GM19468 (cell line): ENCODE measurements at regions not wholly inside any gene's neighbourhood (a gene's known extent, or its start where the extent isn't known, plus 50 kb on each side); places are given as distances from the start of the nearest gene placed in this dataset.

ENCODE experiments used
- ATAC-seq: cut with Tn5 transposase; IDR thresholded peaks from one replicate; pipeline ENCODE4 v1.9.1; 2021; ENCODE audit warnings: mild to moderate bottlenecking, moderate library complexity, moderate number of reproducible peaks; ENCODE audit not compliant: unreplicated experiment; ENCODE audit errors: extremely low read depth

DNA sequence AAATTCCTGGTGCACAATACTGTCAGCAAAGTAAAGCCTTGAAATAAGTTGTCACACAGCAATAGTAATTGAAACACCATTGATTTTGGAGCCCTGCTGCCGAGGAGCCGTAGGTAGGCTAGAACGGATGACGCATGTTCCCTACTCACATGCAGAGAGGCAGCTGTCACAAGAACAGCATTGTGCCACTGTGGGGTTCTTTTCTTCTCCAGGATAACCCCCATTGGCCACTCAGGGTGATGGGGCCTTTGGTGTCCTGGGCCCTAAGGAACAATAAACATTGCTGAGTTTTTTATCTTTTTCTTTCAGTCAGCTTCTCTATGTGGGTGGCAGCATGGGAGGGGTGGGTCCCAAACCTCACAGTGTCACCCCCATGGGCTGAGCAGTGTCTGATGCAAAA, 542.3 kb downstream of the BCOR start:
- no peak for ATAC-seq

DNA sequence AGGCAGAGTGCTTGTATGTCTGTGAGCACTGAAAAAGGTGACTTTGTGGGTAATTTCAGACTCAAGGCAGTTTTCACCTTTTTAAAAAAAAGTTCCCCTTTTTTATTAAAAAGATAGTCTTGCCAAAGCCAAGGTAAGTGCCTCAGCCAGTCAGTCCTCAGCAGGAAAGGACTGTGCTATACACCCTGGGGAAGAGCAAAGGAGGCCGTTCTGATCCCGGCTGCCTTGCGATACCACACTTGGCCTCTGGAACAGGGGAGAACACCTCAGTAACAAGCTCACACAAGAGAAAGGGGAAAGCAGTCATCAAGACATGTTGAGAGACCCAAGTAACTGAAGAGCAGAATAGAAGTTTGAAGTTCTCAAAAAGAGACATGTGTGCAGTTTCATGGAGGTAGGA, 541.7 kb downstream of the BCOR start:
- no peak for ATAC-seq

DNA sequence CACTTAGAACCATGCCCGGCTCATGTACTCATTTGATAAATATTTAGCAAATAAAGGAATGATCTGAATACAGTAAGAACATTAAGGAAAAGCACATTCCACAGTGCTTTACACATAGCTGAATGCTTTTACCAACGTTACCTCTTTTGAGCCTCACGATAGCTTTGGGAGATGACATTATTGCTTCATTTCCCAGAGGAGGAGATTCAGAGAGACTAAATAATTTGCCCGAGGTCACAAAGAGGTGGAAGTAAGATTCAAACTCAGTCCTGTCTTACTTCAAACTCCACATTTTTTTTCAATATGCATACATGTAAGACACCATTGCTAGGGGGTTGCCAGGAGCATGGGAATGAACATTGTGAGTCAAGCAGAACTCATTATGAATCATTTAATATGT, 538.5 kb downstream of the BCOR start:
- ATAC-seq: no peak

DNA sequence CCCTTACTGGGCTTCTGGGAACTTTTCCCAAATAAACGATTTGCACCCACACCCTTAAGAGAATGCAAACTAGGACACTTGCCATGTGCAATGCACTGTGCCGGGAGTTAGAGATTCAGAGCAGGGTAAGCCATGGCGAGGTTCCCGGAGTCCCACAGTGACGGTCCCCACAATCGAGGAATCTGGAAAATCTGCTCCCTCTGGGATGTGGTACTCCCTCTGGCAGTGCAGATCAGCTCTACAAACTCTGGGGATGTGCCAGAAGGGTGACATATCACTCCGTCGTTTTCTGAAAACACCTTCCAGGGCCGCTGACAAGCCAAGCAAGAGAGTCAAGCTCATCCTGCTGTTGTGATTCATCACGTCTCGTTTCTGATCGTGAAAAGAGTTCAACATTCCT, 537.5 kb downstream of the BCOR start:
- no peak for ATAC-seq

DNA sequence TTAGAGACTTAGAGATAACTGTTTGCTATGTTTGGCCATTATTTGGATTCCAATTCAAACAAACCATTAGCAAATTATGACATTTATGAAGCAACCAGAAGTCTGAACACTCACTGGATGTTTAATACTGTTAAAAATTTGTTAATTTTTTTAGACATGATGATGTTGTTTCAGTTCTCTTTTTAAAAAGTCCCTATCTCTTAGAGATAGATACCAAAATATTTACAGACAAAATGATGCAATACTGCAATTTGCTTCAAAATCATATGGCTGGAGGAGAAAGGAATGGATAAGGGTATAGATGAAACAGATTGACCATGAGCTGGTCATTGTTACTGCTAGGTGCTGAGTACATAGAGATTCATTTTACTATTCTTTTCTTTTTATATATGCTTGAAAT, 534.6 kb downstream of the BCOR start:
- no peak for ATAC-seq

DNA sequence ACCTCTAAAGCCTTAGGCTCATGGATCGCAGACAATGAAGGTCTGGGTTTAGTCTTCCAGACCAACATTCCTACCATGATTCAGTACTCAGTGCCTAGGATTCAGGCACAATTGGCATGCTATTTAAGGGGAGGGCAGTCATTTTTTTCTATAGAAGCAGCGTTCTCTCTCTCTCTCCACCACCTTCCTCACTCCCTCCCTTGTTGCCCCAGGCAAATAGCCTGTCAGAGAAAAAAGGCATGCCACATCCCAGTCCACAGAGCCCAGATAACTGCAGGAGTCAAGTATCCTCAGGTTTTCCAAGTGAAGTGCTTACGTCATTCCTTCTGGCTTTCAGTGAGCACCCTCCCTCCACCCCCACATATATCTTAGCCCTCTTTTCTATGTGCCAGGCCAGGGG, 533.0 kb downstream of the BCOR start:
- no peak for ATAC-seq

DNA sequence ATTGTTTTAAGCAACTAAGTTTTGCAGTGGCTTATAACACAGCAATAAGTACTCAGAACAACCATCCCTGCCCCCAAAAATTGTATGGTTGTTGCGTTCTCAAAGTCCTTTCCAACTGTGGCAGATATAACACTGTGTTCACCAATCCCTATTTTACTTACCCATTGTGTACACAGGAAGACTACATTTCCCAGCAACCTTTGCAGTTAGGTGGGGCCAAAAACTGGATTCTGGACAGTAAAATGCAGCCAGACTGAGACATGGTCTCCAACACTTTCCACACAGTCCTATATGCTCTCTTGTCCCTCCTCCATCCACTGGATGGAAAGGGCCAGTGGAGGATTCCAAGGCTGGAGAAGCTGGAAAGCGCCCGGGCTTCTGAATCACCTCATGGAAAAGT, 523.6 kb downstream of the BCOR start:
- ATAC-seq: no peak

DNA sequence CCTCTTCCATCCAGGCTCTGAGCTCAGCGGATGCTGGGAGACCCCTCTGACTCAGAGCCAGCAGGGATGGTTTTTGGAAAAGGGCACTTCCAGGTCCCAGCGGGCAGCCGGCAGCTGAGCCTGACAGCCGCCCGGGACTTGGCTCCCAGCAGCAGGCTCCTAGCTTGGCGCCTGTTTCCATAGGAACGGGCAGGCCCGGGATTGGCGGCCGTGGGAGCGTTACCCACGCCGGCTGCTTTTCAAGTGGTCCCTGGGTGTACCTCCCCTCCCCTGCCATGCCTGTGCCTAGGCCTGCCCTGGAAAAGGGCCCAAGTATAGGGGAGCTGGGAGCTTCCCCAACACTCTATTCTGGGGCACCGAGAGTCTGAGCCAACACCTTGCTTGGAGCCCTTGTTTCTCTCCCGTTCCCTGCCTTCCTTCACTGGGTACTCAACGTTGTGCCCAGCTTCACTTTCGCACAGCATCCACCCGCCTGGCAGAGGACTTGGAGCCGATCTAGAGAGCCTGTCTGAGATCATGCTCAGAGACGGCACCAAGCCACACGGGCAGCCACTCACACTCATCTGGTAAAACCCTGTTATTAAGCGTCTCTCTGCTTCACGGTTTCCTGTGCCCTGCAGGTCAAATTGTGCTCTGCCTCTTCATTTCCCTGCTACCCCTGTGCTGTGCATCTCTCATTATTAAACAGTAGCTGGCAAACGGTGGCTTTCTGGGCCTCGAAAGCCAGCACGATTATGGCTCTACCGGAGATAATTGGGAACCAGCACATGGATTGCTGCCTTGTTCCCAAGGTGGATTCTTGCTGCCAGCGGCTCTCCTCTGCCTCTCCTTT, 521.5 kb downstream of the BCOR start:
- ATAC-seq: no peak

DNA sequence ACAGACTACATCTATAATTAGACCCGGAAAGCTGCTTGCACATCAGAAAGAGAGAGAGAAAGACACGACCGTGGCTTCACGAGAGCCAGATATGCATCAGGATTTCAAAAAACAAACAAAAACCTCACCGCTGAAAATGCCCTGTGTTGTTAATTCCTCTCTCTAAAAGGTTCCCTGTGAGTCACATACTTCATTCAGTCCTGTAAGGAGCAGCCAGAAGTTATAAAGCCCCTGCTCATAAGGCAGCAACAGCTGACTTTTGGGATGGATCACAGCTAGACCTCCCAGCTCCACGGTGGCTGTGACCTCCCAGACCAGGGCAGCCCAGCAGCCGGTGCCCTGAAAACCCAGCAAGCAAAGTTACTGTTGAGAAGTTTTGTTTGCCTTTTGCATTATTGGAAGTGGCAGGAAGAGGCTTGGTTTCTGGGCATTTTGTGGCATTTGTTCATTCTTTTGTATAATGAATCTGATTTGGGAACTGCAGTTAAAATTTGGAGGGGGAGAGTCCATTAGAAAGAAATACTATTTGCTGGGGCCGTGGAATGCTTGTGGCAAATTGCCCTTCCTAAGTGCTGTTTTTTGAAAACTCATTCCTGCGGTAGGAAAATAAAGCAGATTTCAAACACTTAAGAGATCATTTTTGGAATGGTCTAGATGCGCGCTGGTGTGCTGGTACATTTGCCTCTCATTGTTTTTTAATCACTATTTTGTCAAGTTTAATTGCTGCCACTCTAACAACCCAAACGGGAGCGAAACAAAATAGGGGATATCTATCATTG, 520.4 kb downstream of the BCOR start:
- no peak for ATAC-seq

DNA sequence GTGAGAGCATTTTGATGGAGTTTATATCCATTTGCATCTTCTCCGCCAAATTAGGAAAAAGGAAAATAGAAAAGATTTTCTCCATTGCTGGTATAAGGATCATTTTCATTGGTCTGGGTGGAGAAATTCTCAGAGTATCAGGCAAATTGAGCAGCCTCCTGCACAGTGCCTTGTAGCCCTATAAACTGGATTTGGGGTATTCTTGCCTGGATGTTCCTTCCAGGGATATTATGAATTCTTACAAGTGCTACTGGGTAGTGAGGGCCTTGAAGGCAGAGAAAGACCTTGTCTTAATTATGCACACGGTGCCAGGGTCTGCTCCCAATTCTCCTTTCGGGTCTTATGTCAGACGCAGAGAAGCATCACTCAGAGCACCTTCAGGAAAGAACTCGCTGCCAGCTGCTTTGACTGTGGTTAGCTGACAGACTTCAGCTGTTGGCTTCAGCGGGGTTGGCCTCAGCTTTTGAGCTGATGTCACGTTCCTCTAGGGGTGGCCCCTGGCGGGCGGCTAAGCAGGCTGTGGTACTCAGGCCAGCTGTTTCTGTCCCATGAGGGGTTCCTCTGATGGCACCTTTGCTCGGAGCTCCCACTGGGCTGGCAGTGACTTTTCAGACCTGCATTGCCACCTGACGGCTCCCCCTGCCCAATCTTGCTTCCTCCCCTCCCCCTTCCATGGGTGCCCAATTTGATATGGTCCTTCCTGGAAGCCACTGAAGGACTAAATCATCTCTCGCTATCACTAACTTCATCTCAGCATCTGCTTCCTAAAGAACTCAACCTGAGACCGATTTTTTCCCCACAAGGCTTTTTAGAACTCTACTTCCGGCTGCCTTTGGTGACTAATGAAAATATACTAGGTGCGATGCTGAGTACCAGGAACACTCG, 519.5 kb downstream of the BCOR start:
- ATAC-seq: peak; percentile 90

DNA sequence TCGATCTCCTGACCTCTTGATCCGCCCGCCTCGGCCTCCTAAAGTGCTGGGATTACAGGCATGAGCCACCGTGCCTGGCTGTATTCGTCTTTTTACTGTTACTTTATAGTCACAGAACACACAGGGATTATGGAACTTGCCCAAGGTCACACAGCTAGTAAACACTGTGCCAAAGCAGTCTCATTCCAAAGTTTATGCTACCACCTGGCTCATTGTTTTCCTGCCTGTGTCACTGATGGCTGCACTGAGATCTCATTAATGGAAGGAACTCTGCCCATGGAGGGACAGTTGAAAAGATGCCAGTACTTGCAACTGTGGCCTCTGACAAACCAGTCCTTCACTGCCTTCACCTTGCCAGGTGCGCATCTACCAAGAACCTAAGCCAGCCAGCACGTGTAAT, 517.7 kb downstream of the BCOR start:
- no peak for ATAC-seq

DNA sequence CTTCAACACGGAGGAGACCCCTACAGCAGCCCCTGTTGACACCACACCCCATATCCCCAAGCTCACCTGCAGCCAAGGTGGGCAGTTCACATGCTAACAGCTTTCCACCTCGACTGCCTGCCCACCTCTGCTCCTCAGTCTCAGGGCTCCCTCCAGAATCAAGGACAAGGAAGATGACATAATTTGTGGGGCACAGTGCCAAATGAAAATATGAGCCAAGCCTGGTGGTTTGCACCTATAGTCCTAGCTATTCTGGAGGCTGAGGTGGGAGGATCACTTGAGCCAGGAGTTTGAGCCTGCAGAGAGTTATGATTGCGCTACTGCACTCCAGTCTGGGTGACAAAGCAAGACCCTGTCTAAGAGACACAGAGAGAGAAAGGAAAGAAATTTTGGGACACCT, 516.3 kb downstream of the BCOR start:
- ATAC-seq: no peak

DNA sequence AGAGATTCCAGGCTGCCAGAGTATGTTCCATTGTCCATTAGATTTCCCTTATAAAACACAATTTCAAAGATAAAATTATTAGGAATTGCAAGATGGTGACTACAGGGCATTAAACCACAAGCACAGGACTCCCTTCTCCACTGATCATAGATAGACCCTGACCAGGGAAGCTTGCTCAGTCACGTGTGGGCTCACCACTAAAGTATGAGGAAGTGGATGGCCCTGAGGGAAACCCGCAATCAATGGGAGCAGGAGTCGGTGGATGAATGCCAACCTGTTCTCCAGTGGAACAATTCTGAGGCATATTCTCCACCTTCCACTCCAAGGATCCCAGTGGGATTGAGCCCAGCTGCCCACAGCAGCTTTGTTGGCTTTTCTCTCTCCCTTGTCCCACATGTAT, 515.7 kb downstream of the BCOR start:
- ATAC-seq: no peak

DNA sequence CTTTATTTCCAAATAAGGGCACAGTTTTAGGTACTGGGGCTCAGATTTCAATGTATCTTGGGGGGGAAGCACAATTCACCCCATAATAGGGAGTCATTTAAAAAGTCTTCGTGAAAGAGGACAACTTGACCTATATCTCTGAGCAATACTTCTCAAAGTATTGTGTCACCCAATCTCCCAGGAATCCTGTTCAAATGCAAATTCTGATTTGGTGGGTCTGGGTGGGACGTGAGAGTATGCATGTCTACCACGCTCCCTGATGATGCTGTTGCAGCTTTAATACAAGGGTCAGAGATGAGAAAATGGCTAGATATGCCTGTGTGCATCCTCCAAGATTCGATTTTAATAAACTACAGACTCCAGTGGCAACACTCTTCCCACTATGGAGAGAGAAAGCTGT, 514.8 kb downstream of the BCOR start:
- ATAC-seq: no peak

DNA sequence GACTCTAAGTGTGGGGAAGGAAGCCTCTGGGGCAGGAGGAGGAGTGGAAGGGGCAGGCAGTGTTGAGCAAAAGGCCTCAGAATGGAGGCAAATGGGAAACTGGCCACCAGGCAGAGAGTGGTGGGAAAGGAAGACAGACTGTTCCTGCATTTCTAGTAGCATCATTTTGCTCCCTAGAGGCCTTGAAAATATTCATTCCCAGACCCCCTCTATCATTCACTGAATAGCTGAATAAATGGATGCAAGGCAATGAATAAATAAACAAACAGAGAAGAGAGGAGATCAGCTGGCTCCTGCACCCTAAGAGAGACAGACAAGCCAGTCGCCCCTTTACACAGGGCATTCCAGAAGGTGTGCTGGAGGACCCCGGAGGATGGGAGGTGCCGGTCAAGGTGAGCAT, 511.9 kb downstream of the BCOR start:
- no peak for ATAC-seq

DNA sequence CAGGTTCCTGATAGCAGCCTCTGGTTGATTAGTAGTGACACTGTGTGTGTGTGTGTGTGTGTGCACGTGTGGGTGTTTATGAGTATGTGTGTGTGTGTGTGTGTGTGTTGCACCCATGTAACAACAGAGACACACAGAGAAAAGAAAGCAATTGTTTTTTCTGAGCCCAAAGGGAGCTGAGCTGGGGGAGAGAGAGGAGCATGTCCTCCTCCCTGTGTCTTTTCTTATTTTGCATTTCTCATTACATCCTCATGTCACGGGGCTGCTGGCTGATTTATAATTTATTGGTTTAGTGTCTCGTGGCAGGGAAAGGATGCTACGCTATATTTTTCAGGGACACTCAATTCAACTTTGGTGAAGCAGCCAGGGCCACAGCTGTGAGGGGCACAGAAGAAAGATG, 511.4 kb downstream of the BCOR start:
- no peak for ATAC-seq

DNA sequence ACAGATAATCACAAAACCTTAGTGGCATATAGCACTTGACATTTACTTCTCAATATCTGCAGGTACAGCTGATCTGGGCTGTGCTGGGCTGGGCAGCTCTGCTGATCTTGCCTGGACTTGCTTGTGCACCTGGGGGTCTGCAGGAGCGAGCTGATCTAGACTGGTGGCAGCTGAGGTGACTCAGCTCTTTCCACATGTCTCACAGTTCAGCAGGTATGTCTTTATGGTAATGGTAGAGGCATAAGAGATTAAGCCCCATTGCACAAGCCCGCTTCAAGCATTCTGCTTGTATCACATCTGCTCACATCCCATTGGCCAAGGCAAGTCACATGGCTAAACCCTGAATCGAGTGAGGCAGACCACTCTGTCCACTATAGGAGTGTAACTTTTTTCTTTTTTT, 506.7 kb downstream of the BCOR start:
- ATAC-seq: no peak

DNA sequence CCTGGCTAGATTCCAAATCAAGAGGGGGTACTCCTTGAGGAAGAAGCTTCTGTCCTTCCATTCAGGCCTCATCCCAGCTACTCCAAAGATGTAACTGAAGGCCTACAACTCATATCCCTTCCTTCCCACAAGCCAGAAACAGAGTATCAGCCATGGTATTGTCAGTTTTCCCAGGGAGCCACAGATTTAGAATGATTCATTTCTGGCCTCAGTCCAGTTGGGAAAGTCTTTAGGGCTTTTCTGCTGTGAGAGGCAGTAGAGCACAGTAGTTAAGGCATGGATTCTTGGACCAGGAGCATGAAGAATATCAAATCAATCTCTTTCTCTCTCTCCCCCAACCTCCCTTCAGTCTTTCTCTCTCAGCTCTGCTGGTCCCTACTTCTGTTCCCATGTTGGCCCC, 505.0 kb downstream of the BCOR start:
- no peak for ATAC-seq

DNA sequence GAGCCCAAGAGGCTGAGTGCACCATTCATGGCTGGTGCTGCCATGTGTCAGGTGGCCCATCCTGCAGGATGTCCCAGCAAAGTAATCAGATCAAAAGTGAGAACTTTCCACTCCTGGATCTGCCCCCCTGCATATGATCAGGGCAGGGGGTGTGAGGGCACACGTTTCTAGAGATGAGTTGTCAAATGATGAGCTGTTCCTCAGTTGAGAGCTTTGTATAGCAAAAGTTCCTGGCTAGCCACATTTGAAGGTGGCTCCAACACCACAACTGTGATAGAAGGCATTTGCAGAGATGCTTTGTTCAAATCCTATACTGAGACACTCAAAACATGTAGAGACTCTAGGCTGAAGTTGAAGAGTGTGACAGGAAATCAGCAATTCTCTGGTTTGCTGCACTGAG, 501.8 kb downstream of the BCOR start:
- no peak for ATAC-seq

DNA sequence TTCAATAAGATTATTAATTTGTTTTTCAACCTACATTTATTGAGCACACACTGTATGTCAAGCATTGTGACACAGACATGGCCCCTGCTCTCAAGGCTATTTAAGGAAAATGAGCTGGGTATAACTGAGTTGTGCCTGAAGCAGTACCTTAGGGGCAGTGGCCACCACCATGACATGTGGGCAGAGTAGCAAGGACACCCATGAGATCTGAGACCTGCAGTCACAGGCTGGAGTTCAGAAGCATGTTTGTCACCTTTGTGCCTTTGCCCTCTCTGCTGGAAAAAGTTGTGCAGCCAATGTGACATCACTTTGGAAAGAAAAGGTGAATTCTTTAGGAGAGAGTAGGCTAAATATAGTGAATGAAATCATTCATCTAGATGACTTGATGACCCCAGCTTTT, 501.3 kb downstream of the BCOR start:
- no peak for ATAC-seq

DNA sequence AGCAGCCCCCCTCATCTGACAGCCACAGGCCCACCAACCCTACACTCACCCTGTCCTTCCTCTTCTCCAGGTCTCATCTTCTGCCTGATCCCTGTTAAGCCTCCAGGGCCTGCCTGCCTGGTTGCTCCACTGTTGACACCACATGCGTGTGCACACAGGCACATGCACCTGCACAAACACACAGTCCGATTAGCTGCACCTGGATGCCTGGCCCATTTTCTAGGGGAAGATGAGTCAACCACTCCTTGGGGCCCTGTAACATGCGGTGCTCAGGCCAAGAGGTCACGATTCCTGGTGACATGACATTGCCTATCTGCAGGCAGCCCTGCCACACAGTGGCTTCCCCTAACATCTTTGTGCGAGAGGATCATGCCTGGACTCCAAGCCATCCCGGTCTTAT, 498.4 kb downstream of the BCOR start:
- no peak for ATAC-seq
